Epithelial cell of proximal tubule (primary cell): ENCODE measurements at regions not wholly inside any gene's neighbourhood (a gene's known extent, or its start where the extent isn't known, plus 50 kb on each side); places are given as distances from the start of the nearest gene placed in this dataset.

Experiments
- DNase-seq: peaks from one replicate; pipeline ENCODE4 v3.0.0-alpha.2; 2011; ENCODE audit warnings: low read depth
- H3K4me3 ChIP-seq: 2 replicates; pipeline ENCODE4 v1.5.1; 2011; ENCODE audit warnings: low read depth, mild to moderate bottlenecking, low read length
- CTCF ChIP-seq: conservative IDR thresholded peaks from 2 replicates; pipeline ENCODE4 v1.5.1; 2012; ENCODE audit warnings: low read depth, mild to moderate bottlenecking, low read length

DNA sequence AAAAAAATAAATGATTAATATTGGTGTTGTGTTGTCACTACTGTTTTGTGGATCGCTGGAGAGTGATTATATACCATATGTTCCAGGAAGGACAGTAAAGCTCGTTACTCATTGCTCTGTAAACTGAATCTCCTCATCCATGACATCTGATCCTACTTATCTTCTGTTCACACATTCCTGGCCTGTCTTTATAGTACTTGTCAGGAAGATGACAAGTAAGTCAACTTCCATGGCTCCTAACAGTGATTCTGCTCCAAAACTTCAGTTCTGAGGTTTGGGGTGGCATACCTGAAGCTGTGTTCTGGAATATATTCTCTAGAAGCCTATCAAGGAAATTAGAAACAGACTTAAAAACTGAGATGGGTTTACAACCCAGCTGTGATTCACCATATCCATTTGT is 288.9 kb downstream of the ZBBX start:
- no peak for DNase-seq
- H3K4me3 ChIP-seq: no peak overlapping the region
- no peak for TF ChIP-seq CTCF

- DNase-seq: no peak
- no peak overlapping the region for H3K4me3 ChIP-seq
- TF ChIP-seq CTCF: no peak
Measured at GRCh38 chr3:167084545-167084944, 295.6 kb downstream of the ZBBX start.

GRCh38 chr3:167078070-167078622 is 302.0 kb downstream of the ZBBX start:
- TF ChIP-seq CTCF: no peak
- no peak for DNase-seq
- no peak overlapping the region for H3K4me3 ChIP-seq

DNA sequence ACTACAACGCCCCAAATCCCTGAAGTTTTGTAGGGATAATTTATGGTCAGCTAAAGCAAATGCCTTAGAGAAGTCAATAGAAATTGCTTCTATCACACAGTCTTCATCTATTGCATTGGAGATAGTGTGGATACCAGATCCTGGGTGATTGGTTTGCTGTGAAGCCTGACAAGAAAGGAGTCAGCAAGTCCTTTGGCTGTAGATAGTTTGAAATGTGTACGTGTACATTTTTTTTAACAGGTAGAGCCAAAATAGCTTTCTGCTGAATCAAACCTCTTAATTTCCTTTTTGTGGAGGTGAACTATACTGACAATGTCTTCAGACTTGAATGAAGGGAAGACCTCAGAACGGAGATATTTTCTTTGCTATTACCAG is 312.3 kb downstream of the ZBBX start:
- DNase-seq: no peak
- TF ChIP-seq CTCF: no peak
- no peak overlapping the region for H3K4me3 ChIP-seq

DNA sequence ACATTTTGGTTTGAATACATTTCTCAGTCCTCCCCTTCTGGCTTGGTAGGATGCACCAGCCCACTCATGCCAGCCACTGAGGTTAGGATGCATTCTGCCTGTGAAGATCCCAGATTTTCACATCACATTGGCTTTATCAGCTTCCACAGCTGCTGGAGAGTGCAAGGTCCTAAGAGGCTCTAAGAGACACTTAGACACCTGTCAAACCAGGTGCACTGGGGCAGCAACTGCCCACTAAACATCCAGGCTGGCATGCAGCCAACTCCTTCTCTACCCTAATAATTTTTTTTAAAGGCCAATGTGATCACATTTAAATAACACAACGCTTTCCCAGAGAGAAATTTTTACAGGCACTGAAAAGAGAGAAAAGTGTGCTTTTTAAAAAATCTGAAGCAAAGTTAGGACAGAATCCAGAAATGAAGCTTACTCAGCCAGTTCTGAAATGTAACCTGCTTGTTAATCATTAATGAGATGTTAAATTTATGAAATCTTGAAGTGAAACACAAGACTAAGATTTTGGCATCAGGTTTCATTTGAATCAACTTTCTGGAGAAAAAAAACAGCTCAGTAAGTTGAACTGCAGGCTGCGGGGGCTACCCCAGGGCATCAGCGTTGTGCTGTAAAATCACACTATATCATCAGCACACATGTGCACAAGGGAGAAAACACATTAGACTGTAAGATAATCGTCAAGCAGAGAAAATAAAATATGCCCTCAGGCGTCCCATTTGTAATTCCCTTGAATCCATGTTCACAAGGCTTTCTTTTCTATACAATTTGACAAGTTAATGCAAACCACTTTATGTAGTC is 312.9 kb downstream of the ZBBX start:
- DNase-seq: no peak
- TF ChIP-seq CTCF: no peak
- no peak overlapping the region for H3K4me3 ChIP-seq

DNA sequence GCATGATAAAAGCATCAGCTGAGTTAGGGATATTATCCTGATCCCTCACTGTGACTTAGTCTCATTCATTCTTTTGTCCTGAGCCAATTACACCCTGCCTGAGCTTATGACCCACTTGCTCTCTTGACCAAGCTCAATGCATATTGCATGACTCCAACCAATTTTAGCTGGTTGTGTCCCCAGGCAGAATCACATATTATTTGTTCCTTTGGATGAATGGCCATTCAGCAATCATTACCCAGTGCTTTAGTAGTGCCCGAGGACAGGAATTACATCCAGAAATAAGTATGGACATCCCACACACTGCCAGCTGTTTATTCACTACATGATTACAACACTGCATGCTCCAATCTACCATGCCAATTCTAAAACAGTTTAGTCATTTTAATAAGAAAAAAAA is 322.5 kb downstream of the ZBBX start:
- no peak for TF ChIP-seq CTCF
- DNase-seq: no peak
- no peak overlapping the region for H3K4me3 ChIP-seq

GRCh38 chr3:167054926-167055325 is 325.2 kb downstream of the ZBBX start:
- no peak for DNase-seq
- no peak for TF ChIP-seq CTCF
- no peak overlapping the region for H3K4me3 ChIP-seq
